ENCODE measurements at regions not wholly inside any gene's neighbourhood (a gene's known extent, or its start where the extent isn't known, plus 50 kb on each side); places are given as distances from the start of the nearest gene placed in this dataset.

DNA sequence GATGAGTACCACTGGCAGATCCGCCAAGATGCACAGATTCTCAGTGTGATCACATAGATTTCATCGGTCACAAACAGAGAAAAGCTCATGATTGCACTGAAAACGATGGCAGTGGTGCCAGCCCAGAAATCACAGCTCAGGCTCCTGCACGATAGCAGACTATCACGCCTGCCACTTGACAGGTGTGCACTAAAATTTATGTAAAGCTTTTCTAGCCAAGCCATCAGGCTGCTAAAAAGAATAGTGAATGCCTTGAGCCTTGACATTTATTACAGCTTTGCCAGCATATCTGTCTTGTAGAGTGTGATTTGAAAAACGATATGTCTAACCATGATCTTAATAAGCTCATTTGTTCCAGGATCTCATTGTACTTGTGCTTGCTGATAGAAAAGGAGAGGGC lies 409.5 kb upstream of the CWC22 start:
- DNase-seq = no peak

DNA sequence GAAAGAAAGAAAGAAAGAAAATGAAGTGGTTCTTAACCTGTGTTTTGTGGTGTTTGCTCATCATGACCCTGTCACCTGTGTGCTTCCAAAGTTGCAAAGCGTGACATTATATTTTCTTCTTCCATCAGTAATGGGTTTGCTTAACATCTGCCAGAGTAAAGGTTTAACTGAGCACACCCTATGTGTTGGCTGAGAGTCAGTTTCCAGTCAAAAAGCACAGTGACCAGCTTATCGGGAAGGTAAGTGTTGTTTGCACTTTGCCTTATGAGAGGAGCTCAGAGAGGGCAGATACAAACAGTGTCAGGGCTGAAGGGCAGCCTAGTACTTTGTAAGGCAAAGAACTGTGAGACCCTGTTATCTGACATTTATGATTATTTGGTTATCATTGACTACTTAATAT lies 406.2 kb upstream of the CWC22 start:
- no peak for DNase-seq

DNA sequence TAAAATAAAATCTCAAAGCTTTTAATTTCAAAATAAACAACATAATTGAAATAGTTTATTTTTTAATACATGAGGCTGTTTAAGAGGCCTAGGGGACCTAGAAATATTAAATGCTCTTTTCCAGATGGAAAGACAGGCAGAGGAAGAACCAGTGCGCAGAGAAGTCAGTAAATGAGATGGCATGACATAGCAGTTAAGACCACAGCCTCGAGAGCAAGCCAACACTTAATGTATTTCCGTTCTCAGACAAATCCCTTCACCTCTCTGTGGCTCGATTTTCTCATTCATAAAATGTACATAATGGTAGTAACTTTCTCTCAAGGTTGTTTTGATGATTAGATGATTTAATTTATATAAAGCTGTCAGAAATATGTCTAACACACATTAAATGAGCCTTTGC lies 405.1 kb upstream of the CWC22 start:
- no peak for DNase-seq

DNA sequence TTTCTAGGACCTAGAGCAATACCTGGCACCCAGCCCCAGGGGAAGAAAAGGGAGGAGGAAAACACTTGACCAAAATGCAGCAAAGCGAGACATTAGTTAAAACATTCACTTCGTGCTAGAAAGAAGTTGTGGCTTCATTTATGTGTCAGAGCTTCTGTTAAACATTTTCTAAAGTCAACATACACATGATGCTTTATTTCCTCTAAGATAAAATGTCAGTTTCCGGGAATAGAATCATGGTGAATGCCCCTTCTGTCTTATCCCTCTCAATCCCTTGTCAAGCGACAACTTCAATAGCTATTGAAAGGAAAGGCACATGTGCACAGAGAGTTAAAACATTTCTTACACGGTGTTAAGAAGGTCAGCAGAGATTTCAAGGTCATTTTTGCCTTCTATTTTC lies 404.6 kb upstream of the CWC22 start:
- DNase-seq = no peak

DNA sequence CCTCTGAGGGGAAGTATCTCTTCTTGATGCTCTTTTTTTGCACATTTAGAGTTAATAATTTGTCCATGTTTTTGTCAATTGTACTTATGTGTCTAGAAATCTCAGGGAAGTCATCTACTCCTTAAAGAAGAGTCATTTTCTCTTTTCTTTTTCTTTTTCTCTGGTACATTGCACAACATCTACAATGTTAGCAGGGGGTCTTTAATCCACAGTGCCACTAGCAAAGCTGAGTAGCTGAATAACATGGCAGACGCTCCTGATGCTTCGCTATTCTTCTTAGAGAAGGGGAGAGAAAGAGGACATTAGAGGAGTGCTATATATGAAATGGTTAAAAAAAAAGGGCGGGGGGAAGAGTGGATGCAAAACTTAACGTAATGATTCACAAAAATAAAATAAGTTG lies 399.6 kb upstream of the CWC22 start:
- DNase-seq = no peak

DNA sequence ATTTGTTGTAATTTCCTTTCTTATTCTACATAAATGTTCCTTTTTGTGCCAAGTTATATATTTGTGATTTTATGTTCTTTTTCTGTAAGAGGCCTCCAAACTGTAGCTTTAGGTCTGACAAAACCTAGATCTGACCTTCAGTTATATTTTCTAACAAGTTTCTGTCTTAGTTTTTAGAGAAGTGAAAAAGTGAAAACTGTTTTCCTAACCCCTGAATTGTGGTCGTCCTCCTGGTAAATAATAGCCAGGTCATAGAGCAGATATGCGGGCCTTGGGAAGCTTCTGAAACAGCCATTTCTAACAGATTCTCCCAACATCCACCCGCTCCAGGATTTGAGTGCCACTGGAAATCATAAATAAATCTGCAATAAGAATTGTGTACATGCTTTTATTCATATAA lies 398.4 kb upstream of the CWC22 start:
- DNase-seq = no peak

DNA sequence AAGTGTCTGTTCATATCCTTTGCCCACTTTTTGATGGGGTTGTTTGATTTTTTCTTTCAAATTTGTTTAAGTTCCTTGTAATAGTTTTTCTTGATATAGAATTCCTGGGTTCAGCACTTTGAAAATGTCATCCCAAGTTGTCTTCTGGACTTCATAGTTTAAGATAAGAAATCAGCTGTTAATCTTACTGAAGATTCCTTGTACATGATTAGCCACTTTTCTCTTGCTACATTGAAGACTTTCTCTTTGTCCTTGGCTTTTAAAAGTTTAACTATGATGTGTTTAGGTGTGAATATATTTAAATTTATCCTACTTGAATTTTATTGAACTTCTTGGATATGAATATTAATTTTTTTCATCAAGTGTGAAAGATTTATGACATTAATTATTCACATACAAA lies 387.2 kb upstream of the CWC22 start:
- no peak for DNase-seq

DNA sequence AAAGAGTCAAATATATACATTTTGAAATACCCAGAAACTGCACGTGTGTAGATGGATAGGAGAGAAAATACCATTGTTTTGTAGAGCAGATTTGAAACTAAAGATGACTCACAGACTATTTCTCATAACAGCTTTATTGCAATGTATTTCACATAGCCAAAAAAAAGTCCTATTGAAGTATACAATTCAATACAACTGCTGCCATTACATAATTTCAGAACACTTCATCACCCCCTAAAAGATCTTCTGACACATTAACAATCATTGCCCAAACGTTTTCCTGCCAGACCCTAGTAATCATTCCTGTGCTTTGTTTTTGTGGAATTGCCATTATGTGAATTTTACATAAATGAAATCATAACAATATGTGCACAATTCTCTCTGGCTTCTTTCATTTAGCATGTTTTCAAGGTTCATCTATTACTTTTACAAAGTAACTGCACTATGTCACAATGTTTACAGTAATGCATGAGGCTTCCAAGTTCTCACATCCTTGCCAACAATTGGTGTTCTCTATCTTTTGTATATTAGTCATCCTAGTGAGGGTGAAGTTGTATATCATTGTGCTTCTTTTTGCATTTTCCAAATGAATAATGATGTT lies 378.6 kb upstream of the CWC22 start:
- DNase-seq = peak; percentile 71

DNA sequence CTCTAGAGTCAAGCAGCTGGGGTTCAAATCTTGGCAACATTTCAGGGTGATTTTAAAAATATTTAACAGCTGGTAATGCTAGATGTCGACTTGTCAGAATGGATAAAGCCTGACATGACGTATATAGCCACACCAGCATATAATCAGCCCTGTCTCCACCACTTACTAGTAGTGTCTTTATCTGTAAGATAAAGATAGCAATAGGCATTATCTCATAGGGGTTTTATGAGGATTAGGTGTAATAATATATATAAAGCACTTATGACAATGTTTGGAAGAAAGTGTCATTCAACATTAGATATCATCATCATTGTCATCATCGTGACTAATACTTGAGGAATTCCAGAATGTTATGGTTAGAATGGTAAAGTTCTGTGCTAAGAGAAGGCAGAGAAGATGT lies 369.0 kb upstream of the CWC22 start:
- no peak for DNase-seq

DNA sequence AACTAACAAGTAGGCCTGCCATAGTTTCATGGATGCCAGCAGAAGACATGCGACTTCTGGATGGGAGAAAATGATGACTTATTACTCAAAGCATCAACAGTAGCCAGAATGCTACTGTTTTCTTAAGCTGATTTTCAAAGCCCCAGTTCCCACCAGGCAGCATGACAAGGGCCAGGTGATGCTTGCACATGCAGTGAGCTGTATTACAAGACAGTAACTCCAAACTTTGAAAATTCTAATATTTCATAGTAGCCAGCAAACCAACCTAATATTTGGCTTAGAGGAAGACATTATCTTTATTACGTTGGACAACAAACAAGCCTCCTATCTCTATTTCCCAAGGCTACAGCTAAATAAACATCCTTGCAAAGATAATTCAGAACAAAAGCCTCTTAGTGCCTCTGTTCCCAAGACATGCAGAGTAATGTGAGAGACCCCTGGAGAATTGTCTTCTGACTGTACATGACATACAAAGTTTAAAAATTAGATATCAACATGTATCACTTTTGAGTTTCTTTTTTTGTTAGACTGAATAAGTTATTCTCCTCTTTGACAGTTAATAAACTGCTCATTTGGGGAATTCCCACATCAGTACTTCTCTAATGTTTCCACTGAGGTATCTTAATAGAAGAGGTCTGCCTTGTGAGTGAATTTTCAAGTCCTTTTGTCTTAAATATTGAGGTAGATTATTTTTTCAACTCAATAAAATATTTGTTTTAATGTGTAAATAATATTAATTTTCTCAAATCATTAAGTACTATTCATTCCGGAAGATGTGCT lies 367.6 kb upstream of the CWC22 start:
- DNase-seq = no peak

DNA sequence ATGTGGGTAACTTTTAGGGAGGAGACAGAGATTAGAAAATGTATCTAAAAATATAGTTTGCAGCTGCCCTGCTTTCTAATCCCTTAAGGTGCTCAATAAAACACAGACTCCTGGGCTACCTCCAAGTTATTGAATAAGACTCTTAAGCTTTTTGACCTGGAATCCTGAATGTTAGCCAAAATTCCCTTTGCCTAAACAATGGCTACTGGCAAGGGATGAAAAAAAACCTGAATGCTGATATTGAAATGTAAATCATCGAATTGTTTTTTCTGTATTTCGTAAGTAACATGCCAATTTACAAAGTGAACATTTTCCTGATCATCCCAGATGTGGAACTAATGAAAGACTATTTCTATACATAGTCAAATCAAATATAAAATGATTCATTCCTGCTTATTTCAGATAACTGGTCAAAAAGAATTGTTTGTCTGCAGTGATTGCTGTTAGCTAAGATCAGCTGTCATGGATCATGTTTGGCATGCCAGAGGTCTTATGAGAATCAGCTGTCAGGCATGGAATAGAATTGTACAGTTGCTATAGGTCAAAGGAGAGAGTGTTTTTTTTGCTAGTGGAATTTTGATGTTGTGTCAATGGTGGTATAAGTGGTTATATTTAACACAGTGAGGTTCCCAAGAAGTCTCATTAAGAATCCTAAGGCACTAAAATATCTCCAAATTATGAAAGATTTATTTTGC lies 363.6 kb upstream of the CWC22 start:
- DNase-seq = no peak

DNA sequence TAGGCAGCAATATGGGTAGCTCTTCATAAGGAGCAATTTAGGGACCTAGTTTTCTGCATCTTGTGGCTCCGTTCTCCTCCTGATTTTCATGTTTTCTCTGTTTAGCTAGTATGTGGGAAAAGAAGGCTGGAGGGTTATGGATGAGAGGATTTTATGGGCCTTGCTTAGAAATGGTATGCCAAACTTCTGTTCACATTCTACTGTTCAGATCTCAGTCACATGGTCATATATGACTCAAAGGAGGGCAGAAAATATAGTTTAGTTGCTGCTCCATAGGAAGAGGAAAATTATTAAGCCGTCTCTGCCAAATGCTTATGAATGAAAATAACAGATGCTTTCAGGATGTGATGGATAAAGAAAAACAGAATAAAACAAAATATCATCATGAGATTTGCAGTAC lies 361.8 kb upstream of the CWC22 start:
- peak; percentile 56 for DNase-seq

DNA sequence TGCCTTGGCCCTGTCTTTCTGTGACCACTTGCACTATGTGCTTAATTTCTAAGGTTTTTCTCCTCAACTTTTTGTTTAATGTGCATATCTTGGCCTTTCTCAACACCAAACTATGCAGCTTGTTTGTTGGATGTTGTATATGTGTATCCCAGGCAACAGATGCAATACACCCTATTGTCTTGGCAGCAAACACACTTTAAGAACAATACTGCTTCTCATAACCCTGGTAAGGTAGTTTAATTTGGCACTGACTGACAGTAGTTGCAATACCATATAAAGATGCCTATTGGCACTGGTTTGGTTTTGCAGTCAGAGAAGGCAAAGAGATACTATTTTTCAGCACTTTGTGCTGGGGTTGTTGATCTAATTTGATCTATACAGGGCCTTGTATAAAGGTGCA lies 360.7 kb upstream of the CWC22 start:
- DNase-seq = no peak

DNA sequence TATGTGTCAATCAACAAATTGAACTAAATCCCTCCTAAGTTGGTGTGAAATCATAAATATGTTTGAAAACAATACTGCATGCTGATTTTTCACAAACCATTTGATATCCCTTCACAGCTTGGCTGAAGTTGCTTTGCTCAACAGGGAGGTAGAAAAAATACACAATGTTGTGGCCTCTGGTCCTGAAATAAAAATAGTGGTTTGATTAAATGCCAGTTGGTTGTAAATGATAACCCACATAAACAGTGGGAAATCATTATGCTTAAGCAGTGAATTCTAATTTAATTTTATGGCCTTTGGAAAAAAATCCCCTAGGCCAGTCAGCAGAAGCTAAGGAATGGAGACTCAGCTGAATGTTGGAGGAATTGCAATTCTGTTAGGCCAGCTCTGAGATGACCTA lies 359.4 kb upstream of the CWC22 start:
- no peak for DNase-seq

DNA sequence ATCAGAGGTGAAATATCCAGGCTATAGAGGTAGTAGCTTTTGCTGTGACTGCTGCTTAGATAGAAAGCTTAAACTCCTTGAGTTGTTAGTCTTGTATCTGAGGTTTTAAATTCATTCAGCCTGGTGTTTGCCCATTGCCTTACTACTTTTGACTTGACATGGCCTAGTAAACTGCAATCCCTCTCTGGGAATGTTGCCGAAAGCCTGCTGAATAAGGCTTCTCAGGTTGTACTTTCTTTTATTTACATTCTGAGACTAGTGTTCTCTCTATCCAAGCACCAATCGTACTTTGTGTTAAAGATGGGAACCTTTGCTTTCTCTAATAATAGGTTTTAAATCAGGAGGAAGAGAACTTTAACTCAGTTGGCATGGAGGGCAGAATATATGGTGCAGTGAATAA lies 357.6 kb upstream of the CWC22 start:
- no peak for DNase-seq

DNA sequence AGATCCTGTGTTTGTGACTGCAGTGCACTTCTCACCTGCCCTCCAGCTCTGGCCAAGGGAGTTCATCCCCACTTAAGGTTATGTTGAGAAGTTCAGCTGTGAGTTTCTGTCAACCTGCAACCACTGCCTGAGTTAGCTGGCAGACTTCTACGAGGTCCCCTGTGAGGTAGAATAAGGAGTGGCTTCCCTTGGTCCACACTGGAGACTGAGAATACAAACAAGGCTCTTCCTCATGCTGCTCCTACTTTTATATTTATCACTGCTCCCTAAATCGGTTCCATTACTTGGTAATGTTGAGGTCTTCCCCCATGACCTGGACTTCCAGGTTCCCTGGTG lies 353.2 kb upstream of the CWC22 start:
- DNase-seq = no peak

DNA sequence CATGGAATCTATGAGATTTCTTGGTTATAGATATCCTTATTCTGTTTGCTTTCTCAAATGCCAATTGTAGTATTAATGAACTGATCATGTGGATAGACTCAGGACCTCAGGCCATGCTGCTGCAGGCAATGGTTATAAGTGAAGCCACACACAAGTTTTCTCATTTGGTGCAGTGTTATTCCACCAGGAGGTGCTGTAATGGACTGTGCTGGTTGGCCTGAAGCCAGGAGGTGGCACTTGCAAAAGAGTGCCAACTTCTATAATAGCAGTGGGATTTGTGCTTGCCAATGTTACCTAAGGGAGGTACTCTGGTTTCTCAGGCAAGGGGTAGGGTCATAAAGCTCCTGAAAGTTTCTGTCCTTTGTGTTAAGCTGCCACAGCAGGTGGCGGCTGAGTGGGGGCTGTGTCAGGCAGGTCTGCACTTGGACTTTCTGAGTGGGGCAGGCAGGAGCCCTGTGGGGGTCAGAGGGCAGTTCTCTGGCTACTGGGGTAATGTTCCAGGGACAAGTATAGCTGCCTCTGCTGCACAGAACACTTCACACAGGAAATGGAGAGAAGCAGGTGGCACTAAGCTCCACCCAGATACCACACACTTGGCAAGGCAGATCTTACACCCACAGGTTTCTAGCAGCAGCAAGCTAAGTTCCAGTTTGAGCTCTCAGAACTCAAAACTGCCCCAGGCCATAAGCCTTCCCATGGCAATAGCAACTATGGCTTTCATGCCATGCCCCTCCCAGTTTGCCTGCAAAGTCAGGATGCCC lies 352.6 kb upstream of the CWC22 start:
- no peak for DNase-seq

DNA sequence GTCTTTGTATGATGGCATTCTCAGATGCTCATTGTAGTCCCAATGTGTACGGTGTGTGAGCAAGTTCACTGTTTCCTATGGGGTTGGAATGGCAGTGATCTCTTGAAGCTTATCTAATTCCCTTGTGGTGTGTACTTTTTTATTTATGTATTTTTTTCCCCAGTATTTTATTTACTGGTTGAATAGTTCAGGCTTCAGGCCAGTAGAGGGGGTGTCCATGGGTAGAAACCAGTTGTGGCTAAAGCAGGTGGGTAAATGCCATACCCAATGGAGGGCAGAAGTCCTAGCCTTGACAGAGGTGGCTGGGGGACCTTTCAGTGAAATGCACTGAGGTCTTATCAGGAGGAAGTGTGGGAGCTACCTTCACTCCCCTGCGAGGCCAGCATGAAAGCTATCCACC lies 351.4 kb upstream of the CWC22 start:
- DNase-seq = no peak

DNA sequence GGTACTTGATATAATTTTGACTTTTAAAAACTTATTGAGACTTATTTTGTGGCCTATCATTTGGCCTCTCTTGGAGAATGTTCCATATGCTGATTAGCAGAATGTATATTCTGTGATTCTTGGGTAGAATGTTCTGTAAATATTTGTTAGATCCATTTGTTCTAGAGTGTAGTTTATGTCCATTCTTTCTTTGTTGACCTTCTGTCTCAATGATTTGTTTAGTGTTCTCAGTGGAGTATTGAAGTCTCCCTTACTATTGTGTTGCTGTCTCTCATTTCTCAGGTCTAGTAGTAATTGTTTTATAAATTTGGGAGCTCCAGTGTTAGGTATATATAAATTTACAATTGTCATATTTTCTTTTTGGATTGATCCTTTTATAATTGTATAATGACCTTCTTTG lies 349.6 kb upstream of the CWC22 start:
- no peak for DNase-seq

DNA sequence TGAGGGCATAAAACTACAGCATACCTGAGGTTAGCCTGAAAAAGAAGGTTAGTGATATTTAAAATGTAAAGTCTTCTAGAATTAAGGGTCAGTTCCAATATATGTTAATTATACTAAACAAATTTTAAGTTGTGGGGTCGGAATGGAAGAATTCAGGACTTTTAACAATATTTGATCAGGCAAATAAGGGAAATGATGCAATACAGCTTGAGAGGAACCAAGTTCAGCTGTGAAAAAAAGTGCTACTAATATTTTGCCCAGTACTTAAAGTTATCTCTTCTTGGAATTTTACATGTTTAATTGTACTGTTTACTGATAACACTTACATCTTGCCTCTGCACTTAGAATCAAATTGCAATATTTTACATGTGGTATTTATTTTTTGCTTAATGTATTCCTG lies 345.5 kb upstream of the CWC22 start:
- no peak for DNase-seq

DNA sequence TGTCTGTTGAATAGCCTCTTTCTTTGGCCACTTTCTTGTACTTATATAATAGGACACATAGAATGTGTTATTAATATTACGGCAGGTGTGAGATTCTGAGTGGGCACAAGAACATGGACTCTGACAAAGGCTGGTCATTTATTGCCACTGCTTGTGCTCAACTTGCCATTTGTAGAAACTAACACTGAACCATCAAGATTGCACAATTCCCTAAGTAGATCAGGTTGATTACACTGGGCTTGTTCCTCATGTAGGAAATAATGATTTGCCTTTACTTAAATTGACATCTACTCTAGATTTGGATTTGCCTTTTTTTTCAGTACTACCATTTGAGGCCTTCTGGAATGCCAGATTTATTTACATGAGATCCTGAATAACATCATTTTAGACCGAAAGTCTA lies 342.7 kb upstream of the CWC22 start:
- no peak for DNase-seq

DNA sequence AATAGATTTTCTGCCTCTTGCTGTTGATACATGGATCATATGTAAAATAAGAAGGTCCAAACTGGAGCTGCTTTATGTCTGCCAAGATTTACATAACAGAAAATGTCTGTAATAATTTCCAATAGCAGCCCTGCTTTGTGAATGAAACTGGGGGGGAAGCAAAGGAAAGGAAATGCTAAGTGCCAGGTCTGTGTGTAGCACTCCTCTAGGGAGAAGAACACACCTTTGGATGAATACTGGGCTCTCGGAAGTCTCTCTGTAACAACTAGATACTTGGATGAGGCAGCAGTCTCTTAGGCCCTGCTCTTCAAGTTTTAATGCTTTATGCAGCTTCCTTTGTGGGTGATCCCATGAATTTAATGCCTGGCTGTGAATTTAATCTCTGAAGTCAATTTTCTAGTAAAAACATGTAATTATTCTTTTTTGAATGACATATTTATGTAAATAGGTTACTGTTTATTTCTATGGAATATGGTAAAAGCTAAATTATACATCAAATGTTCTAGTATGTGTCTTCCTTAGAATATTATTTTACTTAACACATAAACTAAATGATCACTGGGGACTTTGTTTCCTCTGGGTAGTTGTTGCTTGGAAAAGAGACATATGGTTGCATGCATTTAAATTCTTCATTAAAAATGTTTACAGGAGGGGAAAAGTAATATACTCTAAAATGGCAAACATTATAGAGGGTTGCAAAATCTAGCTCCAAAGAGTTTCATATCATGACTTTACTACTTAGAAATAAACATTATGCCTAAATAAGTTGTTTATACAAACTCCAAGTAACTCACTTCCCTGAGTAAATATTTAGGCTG lies 336.6 kb upstream of the CWC22 start:
- no peak for DNase-seq

DNA sequence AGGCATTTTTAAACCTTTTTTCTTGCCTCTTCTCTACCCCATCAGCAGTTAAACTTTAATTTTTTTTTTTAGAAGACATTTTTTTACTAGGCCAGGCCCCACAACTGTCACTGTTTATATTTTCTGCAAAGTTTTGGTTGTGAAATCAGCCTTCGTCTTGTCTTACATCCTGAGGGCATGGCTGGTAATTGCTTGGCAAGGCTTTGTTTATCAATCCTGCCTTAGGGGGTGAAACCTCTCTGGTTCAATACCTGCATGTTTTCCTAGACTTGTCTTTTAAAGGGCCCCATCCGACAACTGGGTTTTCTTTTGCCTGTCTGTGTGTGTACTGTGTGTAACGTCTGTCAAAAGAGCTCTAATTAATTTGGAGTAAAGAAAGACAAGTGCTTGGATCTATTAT lies 330.0 kb upstream of the CWC22 start:
- no peak for DNase-seq
